Psoas muscle (tissue), 7 donors: ENCODE measurements at regions not wholly inside any gene's neighbourhood (a gene's known extent, or its start where the extent isn't known, plus 50 kb on each side); places are given as distances from the start of the nearest gene placed in this dataset.

Source experiments
- ATAC-seq, 4 donors: fragments of 200-7000 bp; cut with Tn5 transposase; one replicate each; pipeline ENCODE4 v1.9.1; 2020; ENCODE audit warnings: moderate library complexity in 3 of 4, mild to moderate bottlenecking in 2 of 4
- DNase-seq, 2 donors: peaks; one replicate each; pipeline ENCODE4 v3.0.0-alpha.2; 2020
- H3K27ac ChIP-seq: fragments of 200-600 bp; one replicate; pipeline ENCODE4 v1.8.0; 2022
- H3K27me3 ChIP-seq, 3 donors: fragments of 200-600 bp in 1 of 3; one replicate each; pipeline versions ENCODE4 v1.6.1 to v1.8.0; 2013 to 2022; ENCODE audit warnings: low read length in 2 of 3, mild to moderate bottlenecking in 2 of 3, moderate library complexity in 1 of 3; ENCODE audit not compliant: insufficient read depth in 3 of 3
- H3K36me3 ChIP-seq, 2 donors: fragments of 200-600 bp in 1 of 2; one replicate each; pipeline versions ENCODE4 v1.6.1 to v1.8.0; 2013 to 2022; ENCODE audit warnings: low read depth in 1 of 2, mild to moderate bottlenecking in 1 of 2, moderate library complexity in 1 of 2; ENCODE audit not compliant: insufficient read depth in 1 of 2
- H3K4me1 ChIP-seq: fragments of 200-600 bp; one replicate; pipeline ENCODE4 v1.8.0; 2022
- H3K4me3 ChIP-seq: fragments of 200-600 bp; one replicate; pipeline ENCODE4 v1.8.0; 2022; ENCODE audit warnings: mild to moderate bottlenecking
- H3K9me3 ChIP-seq: fragments of 200-600 bp; one replicate; pipeline ENCODE4 v1.8.0; 2022
- WGBS, 3 donors: extraction: QIAGEN DNeasy Blood & Tissue Kit; methylation state at CpG; one replicate each; pipeline versions ENCODE4 v1.1.6 to v1.1.7; 2013; 5-methylcytosine and 5-hydroxymethylcytosine counted together
- intact Hi-C, 2 donors: fragments of 100-400 bp; cut with DNase I; formaldehyde crosslinking; loops; one replicate each; pipeline versions ENCODE4 v1.11.0 to v1.14.2; 2022
- TF ChIP-seq, protein P1 (sequence below): fragments of 200-600 bp; IDR thresholded peaks from one replicate; pipeline ENCODE4 v1.8.0; 2022; ENCODE audit warnings: antibody characterized with exemption
- donor health status: healthy with polysubstance abuse.
- donor health status: DM: no; HTN: no; CAD: no; lungs with moderate emphysema.
- donor health status: Bipolar disorder and iron deficiency.
- donor health status: healthy.
- donor health status: DM: yes; HTN: yes; CAD: no.
- donor health status: DM: no; HTN: no; CAD: no.
- donor health status: DM: yes; HTN: yes; CAD: no.

GRCh38 chr2:65786007-65786717, 353.8 kb upstream of the SPRED2 start:
- peaks cover 0 to 2% (median 0%) of the 10 kb centered on the region in 3 donors for H3K27me3 ChIP-seq
- TF ChIP-seq, protein P1, sequence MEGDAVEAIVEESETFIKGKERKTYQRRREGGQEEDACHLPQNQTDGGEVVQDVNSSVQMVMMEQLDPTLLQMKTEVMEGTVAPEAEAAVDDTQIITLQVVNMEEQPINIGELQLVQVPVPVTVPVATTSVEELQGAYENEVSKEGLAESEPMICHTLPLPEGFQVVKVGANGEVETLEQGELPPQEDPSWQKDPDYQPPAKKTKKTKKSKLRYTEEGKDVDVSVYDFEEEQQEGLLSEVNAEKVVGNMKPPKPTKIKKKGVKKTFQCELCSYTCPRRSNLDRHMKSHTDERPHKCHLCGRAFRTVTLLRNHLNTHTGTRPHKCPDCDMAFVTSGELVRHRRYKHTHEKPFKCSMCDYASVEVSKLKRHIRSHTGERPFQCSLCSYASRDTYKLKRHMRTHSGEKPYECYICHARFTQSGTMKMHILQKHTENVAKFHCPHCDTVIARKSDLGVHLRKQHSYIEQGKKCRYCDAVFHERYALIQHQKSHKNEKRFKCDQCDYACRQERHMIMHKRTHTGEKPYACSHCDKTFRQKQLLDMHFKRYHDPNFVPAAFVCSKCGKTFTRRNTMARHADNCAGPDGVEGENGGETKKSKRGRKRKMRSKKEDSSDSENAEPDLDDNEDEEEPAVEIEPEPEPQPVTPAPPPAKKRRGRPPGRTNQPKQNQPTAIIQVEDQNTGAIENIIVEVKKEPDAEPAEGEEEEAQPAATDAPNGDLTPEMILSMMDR = no peak
- H3K27ac ChIP-seq = no peak overlapping the region
- no peak for DNase-seq
- no peak for ATAC-seq
- no peak overlapping the region for H3K4me3 ChIP-seq
- 32 to 36% (median 36%) methylated on average over 2 of the region's 2 CpGs for WGBS, 3 donors
- no peaks in the 10 kb centered on the region for H3K36me3 ChIP-seq
- intact Hi-C loops = no loop called here
- H3K4me1 ChIP-seq = no peaks in the 10 kb centered on the region
- no peaks in the 10 kb centered on the region for H3K9me3 ChIP-seq

DNA sequence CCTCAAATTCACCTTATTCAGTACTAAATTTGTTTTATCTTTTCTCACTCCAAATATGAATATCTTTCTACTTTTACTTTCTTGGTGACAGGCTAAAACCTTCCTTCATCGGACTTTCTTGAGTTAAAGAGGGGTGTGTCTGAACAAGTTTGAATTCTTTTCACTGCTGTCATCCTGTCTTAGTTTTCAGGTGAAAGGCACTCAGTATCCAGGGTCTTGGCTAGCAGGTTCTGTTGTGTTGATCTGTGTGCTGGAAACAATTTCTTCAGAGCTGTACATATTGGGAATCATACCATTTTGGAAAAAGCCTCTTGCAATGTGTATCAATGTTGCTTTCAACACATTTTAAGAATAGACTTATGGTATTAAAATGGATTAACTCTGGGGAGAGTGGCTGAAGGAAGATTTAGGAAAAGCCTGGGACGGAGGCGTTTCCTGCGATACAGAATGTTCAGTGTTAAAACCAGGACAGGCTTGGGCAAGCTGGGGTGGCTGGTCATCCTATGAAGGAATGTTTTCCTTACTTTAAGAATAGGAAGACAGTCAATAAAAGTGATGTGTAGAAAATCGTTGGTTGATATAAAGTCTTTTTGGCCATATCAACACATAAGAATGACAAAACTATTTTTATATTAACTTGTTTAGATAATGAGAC, 350.7 kb upstream of the SPRED2 start:
- DNase-seq = no peak
- ATAC-seq = no peak
- no peaks in the 10 kb centered on the region for H3K4me1 ChIP-seq
- TF ChIP-seq, protein P1 = no peak
- H3K27me3 ChIP-seq = peaks cover 0 to 2% (median 0%) of the 10 kb centered on the region in 3 donors
- H3K27ac ChIP-seq = no peak overlapping the region
- H3K9me3 ChIP-seq = no peaks in the 10 kb centered on the region
- intact Hi-C loops = no loop called here
- 81 to 87% (median 86%) methylated on average over 5 of the region's 5 CpGs for WGBS, 3 donors
- no peaks in the 10 kb centered on the region for H3K36me3 ChIP-seq
- H3K4me3 ChIP-seq = no peak overlapping the region

DNA sequence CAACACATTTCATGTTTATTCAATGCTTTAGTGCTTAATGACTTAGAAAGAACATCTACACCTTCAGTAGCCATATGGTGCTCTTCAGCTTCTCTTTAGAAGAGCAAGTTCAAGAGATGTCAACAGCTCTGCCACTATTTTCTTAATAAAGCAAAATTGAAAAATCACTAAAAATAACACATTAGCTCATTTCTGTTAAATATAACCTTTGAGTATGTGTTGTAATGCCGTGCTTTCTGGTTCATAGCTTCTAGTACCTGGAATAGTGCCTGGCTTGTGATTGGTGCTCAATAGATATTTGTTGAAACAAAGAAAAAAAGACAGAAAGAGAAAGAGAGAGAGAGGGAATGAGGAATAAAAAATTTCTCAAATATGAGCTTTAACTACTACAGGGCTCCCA, 349.8 kb upstream of the SPRED2 start:
- WGBS, 3 donors = 34 to 90% (median 46%) methylated on average over 1 of the region's 1 CpG
- no peak for DNase-seq
- TF ChIP-seq, protein P1 = no peak
- Histone ChIP-seq H3K27ac (no peak overlapping the region), H3K27me3 (peaks cover 0 to 2% (median 0%) of the 10 kb centered on the region in 3 donors), H3K4me1 (no peaks in the 10 kb centered on the region), H3K36me3 (no peaks in the 10 kb centered on the region), H3K9me3 (no peaks in the 10 kb centered on the region), H3K4me3 (no peak overlapping the region)
- intact Hi-C loops = no loop called here
- no peak for ATAC-seq

DNA sequence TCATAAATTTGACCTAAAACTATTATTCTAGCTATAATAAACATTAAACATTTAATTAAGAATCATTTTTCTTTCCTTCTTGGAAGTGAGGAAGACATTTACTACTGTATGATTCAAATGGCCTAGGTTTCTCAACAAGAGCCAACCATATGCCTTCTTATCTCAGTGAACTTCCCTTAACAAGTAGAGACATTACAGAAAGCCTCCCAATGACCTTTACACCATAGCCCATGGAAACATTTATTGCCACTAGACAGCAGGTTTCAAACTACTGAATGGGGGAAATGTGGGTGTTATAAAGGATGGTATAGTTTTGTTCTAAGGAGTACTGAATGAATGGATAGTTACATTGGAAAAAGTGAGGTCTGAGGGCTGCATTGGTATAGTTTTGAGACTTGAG, 349.4 kb upstream of the SPRED2 start:
- intact Hi-C loops = no loop called here
- DNase-seq = no peak

More for the DNA sequence above, 349.4 kb upstream of the SPRED2 start:
- Histone ChIP-seq H3K4me3 (no peak overlapping the region), H3K27me3 (peaks cover 0 to 2% (median 0%) of the 10 kb centered on the region in 3 donors), H3K9me3 (no peaks in the 10 kb centered on the region), H3K4me1 (no peaks in the 10 kb centered on the region), H3K36me3 (no peaks in the 10 kb centered on the region), H3K27ac (no peak overlapping the region)
- no peak for ATAC-seq
- TF ChIP-seq, protein P1 = no peak
